H1 (cell line): ENCODE measurements at regions not wholly inside any gene's neighbourhood (a gene's known extent, or its start where the extent isn't known, plus 50 kb on each side); places are given as distances from the start of the nearest gene placed in this dataset.

Experiments used
- CTCF ChIA-PET: fragments of 300-600 bp; sonication (Branson Sonifier 250); formaldehyde crosslinking; loops from one replicate; lab custom pipeline; 2021; ENCODE audit not compliant: partially characterized antibody; lab: Charles Lee
- POLR2A ChIA-PET: fragments of 300-600 bp; sonication (Branson Sonifier 250); formaldehyde crosslinking; loops from one replicate; lab custom pipeline; 2021; ENCODE audit warnings: inconsistent platforms; ENCODE audit not compliant: partially characterized antibody; lab: Charles Lee
- DNase-seq, 2 experiments: peaks; one replicate each; pipeline versions ENCODE4 v3.0.0 to v3.0.0-alpha.2; 2010 to 2022; ENCODE audit warnings: low spot score in 2 of 2, low read depth in 1 of 2, mixed read lengths in 1 of 2
- FAIRE-seq: peaks from 2 replicates; lab custom pipeline; 2011; peaks lifted over from hg19 to GRCh38; lab: Jason Lieb, UNC
- H2AFZ ChIP-seq: 2 replicates; pipeline ENCODE4 v1.8.1; 2012; ENCODE audit warnings: low read length, inconsistent platforms
- H2AK5ac ChIP-seq: 2 replicates; pipeline ENCODE4 v1.6.1; 2013; ENCODE audit warnings: low read depth, low read length
- H2BK120ac ChIP-seq: replicated peaks from 2 replicates; pipeline ENCODE3; 2013; ENCODE audit warnings: low read depth, low read length, inconsistent platforms
- H2BK12ac ChIP-seq: 2 replicates; pipeline ENCODE4 v1.6.1; 2013; ENCODE audit warnings: low read depth, low read length
- H2BK15ac ChIP-seq: 2 replicates; pipeline ENCODE4 v1.6.1; 2013; ENCODE audit warnings: low read length
- H2BK20ac ChIP-seq: 2 replicates; pipeline ENCODE4 v1.6.1; 2013; ENCODE audit warnings: low read length
- H2BK5ac ChIP-seq: 2 replicates; pipeline ENCODE4 v1.6.1; 2013; ENCODE audit warnings: low read depth, low read length
- H3K14ac ChIP-seq: 2 replicates; pipeline ENCODE4 v1.6.1; 2013; ENCODE audit warnings: inconsistent platforms; ENCODE audit not compliant: insufficient read length
- H3K18ac ChIP-seq: 2 replicates; pipeline ENCODE4 v1.6.1; 2013; ENCODE audit warnings: low read length; ENCODE audit errors: extremely low read depth
- H3K23ac ChIP-seq: 2 replicates; pipeline ENCODE4 v1.6.1; 2013; ENCODE audit warnings: inconsistent platforms; ENCODE audit not compliant: insufficient read length
- H3K23me2 ChIP-seq: 2 replicates; pipeline ENCODE4 v1.6.1; 2013; ENCODE audit warnings: low read depth, low read length
- H3K27ac ChIP-seq: 2 replicates; pipeline ENCODE4 v1.6.1; 2011; ENCODE audit warnings: low read depth, low read length, inconsistent platforms
- H3K27me3 ChIP-seq, 4 experiments: replicated peaks in 1 of 4; 1 replicate in 1 of 4; 2 replicates in 3 of 4; pipeline versions ENCODE4 v1.6.1 to v1.8.1; 2011 to 2013; ENCODE audit warnings: low read length in 3 of 4, mild to moderate bottlenecking in 3 of 4, inconsistent platforms in 2 of 4, mixed read lengths in 2 of 4, moderate library complexity in 1 of 4; ENCODE audit not compliant: control insufficient read depth in 3 of 4, insufficient read depth in 3 of 4; ENCODE audit errors: extremely low read depth in 1 of 4
- H3K36me3 ChIP-seq, 4 experiments: 2 replicates each; pipeline versions ENCODE4 v1.6.1 to v1.8.1; 2011 to 2013; ENCODE audit warnings: mild to moderate bottlenecking in 4 of 4, low read length in 3 of 4, moderate library complexity in 2 of 4, control low read depth in 1 of 4, inconsistent platforms in 1 of 4; ENCODE audit not compliant: insufficient read depth in 4 of 4, control insufficient read depth in 2 of 4
- H3K4ac ChIP-seq: replicated peaks from 2 replicates; pipeline ENCODE3; 2013; ENCODE audit warnings: low read length, low read depth, mixed read lengths, inconsistent platforms; ENCODE audit not compliant: insufficient read length
- H3K4me1 ChIP-seq, 4 experiments: replicated peaks in 1 of 4; 1 replicate in 1 of 4; 2 replicates in 3 of 4; pipeline versions ENCODE4 v1.6.1 to v1.8.1; 2011 to 2013; ENCODE audit warnings: low read length in 3 of 4, inconsistent platforms in 2 of 4, mixed read lengths in 1 of 4; ENCODE audit not compliant: insufficient read depth in 4 of 4, control insufficient read depth in 3 of 4
- H3K4me2 ChIP-seq, 2 experiments: 2 replicates each; pipeline versions ENCODE4 v1.6.1 to v1.8.1; 2011 to 2013; ENCODE audit warnings: low read depth in 2 of 2, low read length in 2 of 2, control low read depth in 1 of 2, inconsistent platforms in 1 of 2, mild to moderate bottlenecking in 1 of 2; ENCODE audit not compliant: insufficient read depth in 1 of 2
- H3K4me3 ChIP-seq, 4 experiments: fragments of 200-600, 300-600 bp in 1 of 4; sonication (generic), shearing (Covaris generic), sonication (Bioruptor Twin) in 1 of 4; 2 replicates each; pipeline versions ENCODE4 v1.5.1 to v1.8.1; 2011 to 2016; ENCODE audit warnings: low read length in 4 of 4, low read depth in 3 of 4, control low read depth in 2 of 4, inconsistent platforms in 2 of 4, mild to moderate bottlenecking in 2 of 4, mixed read lengths in 1 of 4, moderate library complexity in 1 of 4; ENCODE audit not compliant: insufficient read depth in 2 of 4; ENCODE audit errors: extremely low read depth in 1 of 4
- H3K56ac ChIP-seq: replicated peaks from 2 replicates; pipeline ENCODE3; 2013; ENCODE audit warnings: low read depth, mild to moderate bottlenecking, mixed read lengths, low read length, inconsistent platforms; ENCODE audit not compliant: insufficient read length
- H3K79me1 ChIP-seq: 2 replicates; pipeline ENCODE4 v1.6.1; 2013; ENCODE audit warnings: low read depth, low read length, control low read depth
- H3K79me2 ChIP-seq, 2 experiments: 2 replicates each; pipeline versions ENCODE4 v1.6.1 to v1.8.1; 2012 to 2013; ENCODE audit warnings: low read length in 2 of 2, mild to moderate bottlenecking in 2 of 2, inconsistent platforms in 1 of 2; ENCODE audit not compliant: insufficient read depth in 2 of 2, control insufficient read depth in 1 of 2
- H3K9ac ChIP-seq, 4 experiments: replicated peaks in 1 of 4; 1 replicate in 1 of 4; 2 replicates in 3 of 4; pipeline versions ENCODE4 v1.6.1 to v1.8.1; 2011 to 2013; ENCODE audit warnings: low read depth in 3 of 4, low read length in 3 of 4, control low read depth in 2 of 4, mild to moderate bottlenecking in 2 of 4, moderate library complexity in 2 of 4, inconsistent platforms in 1 of 4; ENCODE audit errors: extremely low read depth in 1 of 4
- H3K9me3 ChIP-seq, 2 experiments: 2 replicates each; pipeline versions ENCODE4 v1.6.1 to v1.8.1; 2012 to 2013; ENCODE audit warnings: mild to moderate bottlenecking in 2 of 2, moderate library complexity in 2 of 2, control low read depth in 1 of 2, inconsistent platforms in 1 of 2, low read depth in 1 of 2, low read length in 1 of 2, mixed read lengths in 1 of 2; ENCODE audit not compliant: insufficient read depth in 2 of 2
- H4K20me1 ChIP-seq, 2 experiments: replicated peaks in 1 of 2; 2 replicates each; pipeline versions ENCODE3 to v1.8.1; 2011 to 2013; ENCODE audit warnings: inconsistent platforms in 2 of 2, low read length in 2 of 2, mild to moderate bottlenecking in 1 of 2; ENCODE audit not compliant: insufficient read depth in 2 of 2, control insufficient read depth in 1 of 2
- H4K5ac ChIP-seq: 2 replicates; pipeline ENCODE4 v1.6.1; 2013; ENCODE audit warnings: low read length, low read depth, mixed read lengths, inconsistent platforms; ENCODE audit not compliant: insufficient read length
- H4K8ac ChIP-seq: 2 replicates; pipeline ENCODE4 v1.8.0; 2013; ENCODE audit warnings: mild to moderate bottlenecking, moderate library complexity, low read length, inconsistent platforms; ENCODE audit not compliant: insufficient read depth; ENCODE audit errors: extremely low read depth
- H4K91ac ChIP-seq: replicated peaks from 2 replicates; pipeline ENCODE3; 2013; ENCODE audit warnings: low read length, mixed read lengths, inconsistent platforms; ENCODE audit not compliant: insufficient read length
- SIRT6 ChIP-seq: IDR thresholded peaks from one replicate; pipeline ENCODE4 v1.7.1; 2012; ENCODE audit warnings: low read length, inconsistent platforms
- SIX5 ChIP-seq: IDR thresholded peaks from 2 replicates; pipeline ENCODE4 v1.6.1; 2011; ENCODE audit warnings: mild to moderate bottlenecking, low read depth, low read length
- TCF12 ChIP-seq: IDR thresholded peaks from 2 replicates; pipeline ENCODE4 v1.6.1; 2011; ENCODE audit warnings: low read depth, mild to moderate bottlenecking, low read length
- WGBS, 2 experiments: shearing (Covaris generic) in 1 of 2; methylation state at CpG; one replicate each; pipeline versions ENCODE4 v1.1.6 to v1.1.7; 2013 to 2015; ENCODE audit warnings: low lambda C conversion rate in 2 of 2, mixed read lengths in 2 of 2, inconsistent platforms in 1 of 2, low coverage in 1 of 2, missing lambda C conversion rate in 1 of 2; ENCODE audit not compliant: insufficient replicate concordance in 2 of 2, insufficient coverage in 1 of 2, insufficient read length in 1 of 2; ENCODE audit errors: extremely low coverage in 1 of 2, missing lambda C conversion rate in 1 of 2; 5-methylcytosine and 5-hydroxymethylcytosine counted together

GRCh38 chr7:119925581-119926289, 347.2 kb upstream of the KCND2 start:
- Histone ChIP-seq H2BK12ac (no peak overlapping the region), H2AFZ (no peak overlapping the region), H3K56ac (no peak overlapping the region), H2BK120ac (no peak overlapping the region), H3K4me1 (no peaks in the 10 kb centered on the region), H3K18ac (no peak overlapping the region), H3K79me2 (no peaks in the 10 kb centered on the region), H3K4me2 (no peak overlapping the region), H3K9me3 (no peaks in the 10 kb centered on the region), H3K79me1 (no peaks in the 10 kb centered on the region), H3K9ac (no peak overlapping the region), H4K91ac (no peak overlapping the region), H3K14ac (no peak overlapping the region), H4K20me1 (no peaks in the 10 kb centered on the region), H2BK15ac (no peak overlapping the region), H3K23ac (no peak overlapping the region), H3K4ac (no peak overlapping the region), H4K8ac (no peak overlapping the region), H2BK20ac (no peak overlapping the region), H3K36me3 (no peaks in the 10 kb centered on the region), H3K27ac (no peak overlapping the region), H3K23me2 (no peaks in the 10 kb centered on the region; the same call in 1 of the 2 replicates), H2BK5ac (no peak overlapping the region), H3K4me3 (no peak overlapping the region), H4K5ac (no peak overlapping the region), H2AK5ac (no peak overlapping the region), H3K27me3 (no peaks in the 10 kb centered on the region)
- FAIRE-seq (no peak), DNase-seq (no peak)
- TF ChIP-seq SIX5 = no peak
- TF ChIP-seq SIRT6 = no peak
- TF ChIP-seq TCF12 = no peak
- 85% methylated on average over 5 of the region's 5 CpGs; no CpG with 5 or more reads in 1 of the 2 experiments for WGBS, 2 experiments
- ChIA-PET POLR2A (no interaction called here), CTCF (interaction anchor here (3.6 kb wide), 1 partner anchor 10 kb away, joined by 14 read pairs; no protein-coding TSS in a partner anchor)
